ENCODE measurements at regions not wholly inside any gene's neighbourhood (a gene's known extent, or its start where the extent isn't known, plus 50 kb on each side); places are given as distances from the start of the nearest gene placed in this dataset.

DNA sequence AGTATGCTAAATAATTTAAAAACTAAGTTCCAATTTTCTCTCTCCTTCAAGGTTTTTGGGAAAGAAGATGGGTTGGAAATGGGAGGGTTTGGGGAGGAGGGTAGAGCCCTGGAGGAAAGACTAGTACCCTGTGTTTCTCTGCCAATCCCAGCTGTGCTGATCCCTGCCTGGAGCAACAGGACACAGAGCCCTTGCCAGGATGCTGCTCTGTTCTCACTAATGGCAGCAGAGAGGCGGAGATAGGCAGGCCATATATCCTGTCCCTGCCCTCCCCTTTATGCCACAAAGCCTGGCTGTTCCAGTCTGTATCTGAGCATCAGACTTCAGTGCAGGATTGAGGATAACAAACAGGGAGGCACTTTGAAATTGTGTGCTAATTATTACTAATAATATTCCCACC is 99.0 kb downstream of the C12orf75 start:
- no peak for DNase-seq (ENCODE audit: low read depth)
- TF ChIP-seq, protein P1, sequence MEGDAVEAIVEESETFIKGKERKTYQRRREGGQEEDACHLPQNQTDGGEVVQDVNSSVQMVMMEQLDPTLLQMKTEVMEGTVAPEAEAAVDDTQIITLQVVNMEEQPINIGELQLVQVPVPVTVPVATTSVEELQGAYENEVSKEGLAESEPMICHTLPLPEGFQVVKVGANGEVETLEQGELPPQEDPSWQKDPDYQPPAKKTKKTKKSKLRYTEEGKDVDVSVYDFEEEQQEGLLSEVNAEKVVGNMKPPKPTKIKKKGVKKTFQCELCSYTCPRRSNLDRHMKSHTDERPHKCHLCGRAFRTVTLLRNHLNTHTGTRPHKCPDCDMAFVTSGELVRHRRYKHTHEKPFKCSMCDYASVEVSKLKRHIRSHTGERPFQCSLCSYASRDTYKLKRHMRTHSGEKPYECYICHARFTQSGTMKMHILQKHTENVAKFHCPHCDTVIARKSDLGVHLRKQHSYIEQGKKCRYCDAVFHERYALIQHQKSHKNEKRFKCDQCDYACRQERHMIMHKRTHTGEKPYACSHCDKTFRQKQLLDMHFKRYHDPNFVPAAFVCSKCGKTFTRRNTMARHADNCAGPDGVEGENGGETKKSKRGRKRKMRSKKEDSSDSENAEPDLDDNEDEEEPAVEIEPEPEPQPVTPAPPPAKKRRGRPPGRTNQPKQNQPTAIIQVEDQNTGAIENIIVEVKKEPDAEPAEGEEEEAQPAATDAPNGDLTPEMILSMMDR (IDR thresholded peaks at IDR 0.05; ENCODE audit: insufficient read depth, low read depth, low read length): no peak
- no peak overlapping the region for H3K4me3 ChIP-seq (ENCODE audit: low read depth, low read length)

- TF ChIP-seq, protein P1 (IDR thresholded peaks at IDR 0.05; ENCODE audit: insufficient read depth, low read depth, low read length): no peak
- H3K4me3 ChIP-seq (ENCODE audit: low read depth, low read length): no peak overlapping the region
- DNase-seq (ENCODE audit: low read depth): no peak
These were observed 101.1 kb downstream of the C12orf75 start for GRCh38 chr12:105431537-105432100.

- TF ChIP-seq, protein P1 (IDR thresholded peaks at IDR 0.05; ENCODE audit: insufficient read depth, low read depth, low read length): no peak
- H3K4me3 ChIP-seq (ENCODE audit: low read depth, low read length): no peak overlapping the region
- no peak for DNase-seq (ENCODE audit: low read depth)
These were observed 103.3 kb downstream of the C12orf75 start for GRCh38 chr12:105433804-105434203.

GRCh38 chr12:105436636-105437035 is 106.1 kb downstream of the C12orf75 start:
- H3K4me3 ChIP-seq (ENCODE audit: low read depth, low read length): no peak overlapping the region
- DNase-seq (ENCODE audit: low read depth): no peak
- TF ChIP-seq, protein P1 (IDR thresholded peaks at IDR 0.05; ENCODE audit: insufficient read depth, low read depth, low read length): no peak

DNA sequence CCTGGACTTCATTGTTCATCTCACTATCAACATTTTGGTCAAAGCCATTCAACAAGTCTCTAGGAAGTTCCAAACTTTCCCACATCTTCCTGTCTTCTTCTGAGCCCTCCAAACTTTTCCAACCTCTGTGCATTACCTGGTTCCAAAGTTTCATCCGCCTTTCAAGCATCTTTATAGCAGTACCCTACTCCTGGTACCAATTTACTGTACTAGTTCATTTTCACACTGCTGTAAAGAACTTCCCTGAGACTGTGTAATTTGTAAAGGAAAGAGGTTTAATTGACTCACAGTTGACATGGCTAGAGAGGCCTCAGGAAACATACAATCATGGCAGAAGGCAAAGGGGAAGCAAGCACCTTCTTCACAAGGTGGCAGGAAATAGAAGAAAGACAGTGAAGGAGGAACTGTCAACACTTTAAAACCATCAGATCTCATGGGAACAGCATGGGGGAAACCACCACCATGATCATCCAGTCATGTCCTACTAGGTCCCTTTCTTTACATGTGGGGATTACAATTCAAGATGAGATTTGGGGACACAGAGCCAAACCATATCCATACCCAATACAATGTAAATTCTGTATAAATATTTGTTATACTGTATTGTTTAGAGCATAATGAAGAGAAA is 109.7 kb downstream of the C12orf75 start:
- DNase-seq (ENCODE audit: low read depth): no peak
- TF ChIP-seq, protein P1 (IDR thresholded peaks at IDR 0.05; ENCODE audit: insufficient read depth, low read depth, low read length): no peak
- H3K4me3 ChIP-seq (ENCODE audit: low read depth, low read length): no peak overlapping the region

GRCh38 chr12:105443802-105444652 is 113.5 kb downstream of the C12orf75 start:
- no peak overlapping the region for H3K4me3 ChIP-seq (ENCODE audit: low read depth, low read length)
- peak; percentile 42 for DNase-seq (ENCODE audit: low read depth)
- TF ChIP-seq, protein P1 (IDR thresholded peaks at IDR 0.05; ENCODE audit: insufficient read depth, low read depth, low read length): no peak

All from fibroblast of villous mesenchyme (primary cell).